Rectal smooth muscle tissue (tissue), 1 donor: ENCODE measurements at regions not wholly inside any gene's neighbourhood (a gene's known extent, or its start where the extent isn't known, plus 50 kb on each side); places are given as distances from the start of the nearest gene placed in this dataset.

Source experiments
- H3K27ac ChIP-seq: one replicate; pipeline ENCODE4 v1.7.0; 2013; ENCODE audit warnings: low read depth, low read length, inconsistent platforms
- H3K27me3 ChIP-seq: one replicate; pipeline ENCODE4 v1.7.0; 2013; ENCODE audit warnings: low read length; ENCODE audit not compliant: control insufficient read depth, insufficient read depth
- H3K36me3 ChIP-seq: one replicate; pipeline ENCODE4 v1.7.0; 2013; ENCODE audit warnings: low read length; ENCODE audit not compliant: control insufficient read depth, insufficient read depth
- H3K4me1 ChIP-seq: one replicate; pipeline ENCODE4 v1.7.0; 2013; ENCODE audit warnings: low read length; ENCODE audit not compliant: control insufficient read depth, insufficient read depth
- H3K4me3 ChIP-seq: one replicate; pipeline ENCODE4 v1.7.0; 2013; ENCODE audit warnings: low read length
- H3K9ac ChIP-seq: one replicate; pipeline ENCODE4 v1.7.0; 2013; ENCODE audit warnings: low read length

DNA sequence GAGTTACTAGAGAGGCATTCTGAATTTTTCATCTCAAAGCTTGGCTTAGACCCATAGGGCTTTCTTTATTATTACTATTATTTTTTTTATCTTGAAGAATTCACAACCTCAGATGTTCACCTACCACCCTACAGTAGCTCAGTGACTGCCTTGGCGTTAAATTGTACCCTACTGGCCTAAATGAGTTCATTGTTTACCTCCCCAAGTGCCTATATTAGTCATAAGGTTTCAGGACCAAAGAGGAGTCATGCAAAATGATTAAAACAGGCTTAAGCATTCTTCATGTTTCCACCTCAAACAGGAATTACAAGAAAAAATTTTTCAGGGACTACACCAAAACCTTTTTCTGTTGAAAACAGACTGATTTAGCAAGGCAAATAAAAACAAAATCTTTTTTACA is 751.5 kb downstream of the SQOR start:
- no peaks in the 10 kb centered on the region for H3K4me1 ChIP-seq
- no peaks in the 10 kb centered on the region for H3K27me3 ChIP-seq
- no peak overlapping the region for H3K4me3 ChIP-seq
- no peak overlapping the region for H3K9ac ChIP-seq
- H3K36me3 ChIP-seq: no peaks in the 10 kb centered on the region
- H3K27ac ChIP-seq: no peak overlapping the region

GRCh38 chr15:46389739-46390138 is 754.9 kb downstream of the SQOR start:
- H3K27me3 ChIP-seq: no peaks in the 10 kb centered on the region
- no peak overlapping the region for H3K4me3 ChIP-seq
- H3K36me3 ChIP-seq: no peaks in the 10 kb centered on the region
- no peaks in the 10 kb centered on the region for H3K4me1 ChIP-seq
- no peak overlapping the region for H3K27ac ChIP-seq
- no peak overlapping the region for H3K9ac ChIP-seq

DNA sequence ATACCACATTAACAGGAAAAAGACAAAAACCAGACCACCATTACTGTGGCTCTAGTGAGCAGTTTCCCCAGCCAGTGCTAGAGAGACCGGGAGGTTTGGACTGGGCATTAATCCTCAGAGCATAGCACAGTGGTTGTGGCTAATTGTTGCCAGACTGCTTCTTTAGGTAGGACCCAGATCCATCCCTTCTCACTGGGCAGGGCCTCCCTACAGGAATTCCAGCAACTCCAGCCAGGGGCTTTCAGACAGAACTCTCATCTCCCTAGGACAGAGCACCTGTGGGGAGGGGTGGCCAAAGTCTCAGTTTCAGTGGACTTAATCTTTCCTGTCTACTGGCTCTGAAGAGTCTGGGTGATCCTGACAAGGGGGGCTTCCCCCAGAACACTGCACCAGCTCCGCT is 759.6 kb downstream of the SQOR start:
- Histone ChIP-seq H3K4me3 (no peak overlapping the region), H3K27ac (no peak overlapping the region), H3K36me3 (no peaks in the 10 kb centered on the region), H3K27me3 (no peaks in the 10 kb centered on the region), H3K4me1 (no peaks in the 10 kb centered on the region), H3K9ac (no peak overlapping the region)

DNA sequence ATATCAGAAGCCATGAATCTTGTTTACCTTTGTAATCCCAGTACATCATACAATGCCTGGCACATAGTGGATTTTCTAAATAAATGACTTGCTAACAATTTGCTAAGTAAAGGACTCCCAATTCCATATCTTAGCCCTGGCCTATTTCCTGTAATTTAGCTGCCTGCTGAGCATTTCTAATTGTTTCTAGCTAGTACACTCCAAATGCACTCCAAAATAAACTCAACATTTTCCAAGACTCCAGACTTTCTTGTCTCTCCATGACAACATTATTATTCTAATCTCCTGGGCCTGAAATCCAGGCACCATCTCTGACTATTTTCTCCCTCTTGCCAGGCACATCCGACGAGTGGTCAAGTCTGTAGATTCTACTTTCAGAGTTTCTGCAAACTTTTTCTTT is 773.5 kb downstream of the SQOR start:
- Histone ChIP-seq H3K27me3 (no peaks in the 10 kb centered on the region), H3K27ac (no peak overlapping the region), H3K4me3 (no peak overlapping the region), H3K4me1 (no peaks in the 10 kb centered on the region), H3K36me3 (no peaks in the 10 kb centered on the region), H3K9ac (no peak overlapping the region)

DNA sequence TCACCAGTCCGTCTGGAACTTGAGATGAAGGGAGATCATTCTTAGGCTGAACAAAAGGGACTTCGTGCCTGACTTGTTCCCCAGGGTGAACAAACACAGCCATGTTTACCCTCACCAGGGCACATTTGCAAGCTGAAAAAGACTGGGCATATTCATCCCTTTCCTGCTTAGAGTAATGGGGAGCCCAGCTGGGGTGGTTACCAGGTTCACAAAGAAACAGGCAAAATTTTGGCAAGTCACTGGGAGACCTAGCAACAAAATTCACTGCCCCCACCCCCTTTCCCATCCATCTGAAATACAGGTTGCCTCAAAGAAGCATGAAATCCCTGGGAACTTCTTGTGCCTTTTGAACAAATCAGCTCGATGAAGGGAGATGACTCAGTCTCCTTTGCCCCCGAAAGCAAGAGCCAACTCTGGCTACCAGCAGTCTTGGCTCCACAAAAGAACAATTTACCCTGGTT is 775.0 kb downstream of the SQOR start:
- H3K27me3 ChIP-seq: no peaks in the 10 kb centered on the region
- H3K4me1 ChIP-seq: no peaks in the 10 kb centered on the region
- H3K36me3 ChIP-seq: no peaks in the 10 kb centered on the region
- H3K27ac ChIP-seq: no peak overlapping the region
- H3K9ac ChIP-seq: no peak overlapping the region
- H3K4me3 ChIP-seq: no peak overlapping the region

DNA sequence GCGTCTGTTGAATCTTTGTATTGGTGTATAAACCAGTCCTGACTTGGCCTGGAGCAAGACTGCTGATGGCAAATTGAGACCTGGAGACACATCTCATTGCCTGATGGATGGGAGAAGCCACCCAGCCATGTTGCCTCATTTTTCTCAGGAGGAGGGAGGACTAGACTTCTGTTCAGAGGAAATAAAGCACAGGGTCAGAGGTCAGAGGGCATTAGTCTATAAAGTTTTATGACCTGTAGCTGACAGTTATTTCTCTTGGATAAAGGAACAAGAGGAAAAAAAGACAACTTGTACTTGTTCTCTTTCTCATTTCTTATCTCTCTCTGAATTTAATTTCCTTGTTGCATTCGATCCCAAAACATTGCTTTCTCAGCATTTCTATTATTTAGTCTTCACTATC is 775.9 kb downstream of the SQOR start:
- H3K27ac ChIP-seq: no peak overlapping the region
- no peaks in the 10 kb centered on the region for H3K4me1 ChIP-seq
- no peaks in the 10 kb centered on the region for H3K27me3 ChIP-seq
- H3K36me3 ChIP-seq: no peaks in the 10 kb centered on the region
- H3K9ac ChIP-seq: no peak overlapping the region
- no peak overlapping the region for H3K4me3 ChIP-seq

GRCh38 chr15:46411900-46412299 is 777.1 kb downstream of the SQOR start:
- Histone ChIP-seq H3K4me3 (no peak overlapping the region), H3K27me3 (no peaks in the 10 kb centered on the region), H3K4me1 (no peaks in the 10 kb centered on the region), H3K27ac (no peak overlapping the region), H3K9ac (no peak overlapping the region), H3K36me3 (no peaks in the 10 kb centered on the region)

- Histone ChIP-seq H3K36me3 (no peaks in the 10 kb centered on the region), H3K4me3 (no peak overlapping the region), H3K4me1 (no peaks in the 10 kb centered on the region), H3K27ac (no peak overlapping the region), H3K9ac (no peak overlapping the region), H3K27me3 (no peaks in the 10 kb centered on the region)
Measured at GRCh38 chr15:46413799-46414198, 779.0 kb downstream of the SQOR start.

DNA sequence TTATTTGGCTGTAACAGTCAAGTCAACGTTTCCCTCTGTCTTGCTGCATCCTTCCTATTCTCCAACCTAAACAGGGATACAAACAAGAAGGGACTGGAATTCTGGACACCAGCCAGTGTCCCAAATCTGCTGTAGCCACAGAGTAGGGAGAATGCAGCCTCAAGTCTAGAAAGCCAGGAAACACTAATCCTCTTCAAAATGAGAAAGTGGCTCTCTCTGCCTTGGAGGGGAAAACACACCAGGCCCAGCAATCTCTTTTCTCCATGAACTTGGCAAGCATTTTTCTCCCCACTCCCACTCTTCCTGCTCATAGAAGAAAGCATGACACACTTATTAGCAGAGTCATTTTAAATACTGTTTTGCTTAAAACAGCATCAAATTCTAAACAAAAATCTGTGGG is 781.7 kb downstream of the SQOR start:
- H3K36me3 ChIP-seq: no peaks in the 10 kb centered on the region
- no peak overlapping the region for H3K27ac ChIP-seq
- no peaks in the 10 kb centered on the region for H3K4me1 ChIP-seq
- no peak overlapping the region for H3K9ac ChIP-seq
- H3K4me3 ChIP-seq: no peak overlapping the region
- H3K27me3 ChIP-seq: no peaks in the 10 kb centered on the region

DNA sequence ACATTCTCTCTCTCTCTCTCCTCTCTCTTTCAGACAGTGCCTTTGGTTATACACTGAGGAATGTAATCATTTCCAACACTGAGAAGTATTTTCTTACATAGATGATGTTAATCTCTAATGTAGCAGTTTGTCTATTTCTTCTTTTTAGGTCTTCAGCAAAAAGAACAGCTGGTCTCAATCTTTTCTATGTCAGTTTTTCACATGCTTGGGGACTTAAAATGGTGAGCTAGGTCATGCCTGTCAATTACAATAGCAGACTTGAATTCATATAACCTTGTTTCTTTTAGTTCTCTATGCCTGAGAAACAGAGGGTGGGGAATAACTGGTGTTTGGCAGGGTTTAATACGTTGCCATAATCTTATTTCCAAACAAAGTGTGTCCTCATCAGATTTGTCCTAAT is 786.2 kb downstream of the SQOR start:
- no peak overlapping the region for H3K4me3 ChIP-seq
- no peaks in the 10 kb centered on the region for H3K4me1 ChIP-seq
- no peaks in the 10 kb centered on the region for H3K27me3 ChIP-seq
- no peak overlapping the region for H3K9ac ChIP-seq
- no peak overlapping the region for H3K27ac ChIP-seq
- no peaks in the 10 kb centered on the region for H3K36me3 ChIP-seq

DNA sequence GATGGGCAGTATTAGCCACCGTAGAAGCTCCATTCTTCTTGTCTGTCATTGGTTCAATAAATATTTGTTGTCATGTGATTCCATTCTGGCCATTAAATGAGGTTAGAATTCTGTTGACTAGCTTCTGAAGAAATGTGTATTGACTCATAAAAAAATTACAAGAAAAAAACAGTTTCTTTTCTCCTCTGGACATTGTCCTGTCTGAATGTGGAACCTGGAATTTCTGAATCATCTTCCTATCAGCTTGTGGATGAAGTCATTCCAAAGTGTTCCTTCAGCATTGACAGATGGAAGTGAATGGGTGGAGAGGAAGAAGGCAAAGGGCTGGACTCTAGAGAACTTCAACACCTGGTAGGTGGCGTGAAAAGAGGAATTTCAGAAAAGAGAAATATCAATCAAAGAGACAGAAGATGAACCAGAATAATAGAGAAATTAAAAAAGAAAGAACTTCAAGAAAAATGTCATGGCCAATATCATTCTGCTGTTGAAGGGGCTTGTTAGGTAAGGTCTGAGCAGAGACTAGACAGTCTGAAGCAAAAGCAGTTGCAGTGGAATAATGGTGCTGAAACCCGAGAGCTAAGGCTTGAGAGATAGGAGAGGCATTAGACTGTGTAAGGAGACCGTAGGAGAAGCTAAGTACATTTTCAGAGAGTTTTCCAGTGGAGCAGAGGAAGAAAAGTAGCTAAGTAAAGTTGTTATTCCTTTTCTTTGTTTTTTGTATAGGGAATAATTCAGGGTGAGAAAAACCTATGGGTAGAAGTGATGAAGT is 806.6 kb downstream of the SQOR start:
- no peak overlapping the region for H3K27ac ChIP-seq
- H3K36me3 ChIP-seq: no peaks in the 10 kb centered on the region
- H3K9ac ChIP-seq: no peak overlapping the region
- no peak overlapping the region for H3K4me3 ChIP-seq
- no peaks in the 10 kb centered on the region for H3K4me1 ChIP-seq
- no peaks in the 10 kb centered on the region for H3K27me3 ChIP-seq

- Histone ChIP-seq H3K27me3 (no peaks in the 10 kb centered on the region), H3K4me3 (no peak overlapping the region), H3K4me1 (no peaks in the 10 kb centered on the region), H3K36me3 (no peaks in the 10 kb centered on the region), H3K27ac (no peak overlapping the region), H3K9ac (no peak overlapping the region)
Measured at GRCh38 chr15:46442184-46442583, 807.4 kb downstream of the SQOR start.

GRCh38 chr15:46442901-46443590 is 808.2 kb downstream of the SQOR start:
- Histone ChIP-seq H3K27me3 (no peaks in the 10 kb centered on the region), H3K4me3 (no peak overlapping the region), H3K36me3 (no peaks in the 10 kb centered on the region), H3K27ac (no peak overlapping the region), H3K9ac (no peak overlapping the region), H3K4me1 (no peaks in the 10 kb centered on the region)
